ENCODE measurements at regions not wholly inside any gene's neighbourhood (a gene's known extent, or its start where the extent isn't known, plus 50 kb on each side); places are given as distances from the start of the nearest gene placed in this dataset.
"Not testable (repeated sequence)": the region's sequence is repeated elsewhere in the genome, so short reads cannot be mapped to it uniquely, and the experiment has no call there.

DNA sequence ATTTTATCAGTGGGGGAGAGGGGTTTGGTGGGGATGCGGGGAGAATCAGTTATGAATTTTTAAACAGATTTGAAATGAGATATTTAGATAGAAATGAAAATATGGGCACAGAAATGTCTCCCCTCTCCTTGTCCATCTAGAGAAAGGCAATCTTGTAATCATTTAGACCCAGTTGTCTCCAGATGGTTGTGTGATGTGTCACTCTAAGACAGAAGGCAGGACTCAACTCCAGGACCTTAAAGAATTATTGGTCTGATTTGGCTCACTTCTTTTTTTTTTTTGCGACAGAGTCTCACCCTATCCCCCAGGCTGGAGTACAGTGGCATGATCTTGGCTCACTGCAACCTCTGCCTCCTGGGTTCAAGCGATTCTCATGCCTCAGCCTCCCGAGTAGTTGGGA lies 77.2 kb downstream of the EOMES start:
- no peak for DNase-seq (ENCODE audit: low read depth, low spot score)
- H3K4me3 ChIP-seq (ENCODE audit: low read length) = no peak overlapping the region
- H3K4me1 ChIP-seq (ENCODE audit: control insufficient read depth, insufficient read depth, low read length) = no peaks in the 10 kb centered on the region
- 100% methylated on average over 1 of the region's 4 CpGs for WGBS (ENCODE audit: insufficient coverage, insufficient read length)
- H3K36me3 ChIP-seq (ENCODE audit: control insufficient read depth, insufficient read depth, low read length) = no peaks in the 10 kb centered on the region
- no peaks in the 10 kb centered on the region for H3K9me3 ChIP-seq (ENCODE audit: control insufficient read depth, insufficient read depth, low read length)
- H3K27ac ChIP-seq (ENCODE audit: low read length) = no peak overlapping the region
- no peaks in the 10 kb centered on the region for H3K27me3 ChIP-seq (ENCODE audit: control insufficient read depth, insufficient read depth, low read length)

DNA sequence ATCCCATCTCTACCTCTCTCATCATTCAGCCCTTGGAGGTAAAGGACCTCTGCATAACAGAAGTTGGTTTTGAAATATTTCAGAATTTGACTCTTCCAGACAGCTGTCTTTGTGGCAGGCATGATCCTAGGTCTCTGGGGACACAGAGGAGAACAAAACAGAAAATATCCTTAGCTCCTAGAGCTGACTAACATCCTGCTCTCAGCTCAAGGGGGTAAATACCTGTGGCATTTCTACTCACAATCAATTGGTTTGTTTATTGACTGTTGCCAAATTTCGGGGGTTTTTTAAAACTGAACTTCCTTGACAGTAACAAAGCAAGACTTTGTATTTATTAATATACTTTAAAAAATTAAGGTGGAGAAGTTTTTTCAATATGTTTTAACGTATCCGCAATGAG lies 78.8 kb downstream of the EOMES start:
- Histone ChIP-seq H3K27me3 (ENCODE audit: control insufficient read depth, insufficient read depth, low read length) (no peaks in the 10 kb centered on the region), H3K9me3 (ENCODE audit: control insufficient read depth, insufficient read depth, low read length) (no peaks in the 10 kb centered on the region), H3K36me3 (ENCODE audit: control insufficient read depth, insufficient read depth, low read length) (no peaks in the 10 kb centered on the region), H3K27ac (ENCODE audit: low read length) (no peak overlapping the region), H3K4me1 (ENCODE audit: control insufficient read depth, insufficient read depth, low read length) (no peaks in the 10 kb centered on the region), H3K4me3 (ENCODE audit: low read length) (no peak overlapping the region)
- no CpG with 5 or more reads among the region's 3 CpGs for WGBS (ENCODE audit: insufficient coverage, insufficient read length)
- DNase-seq (ENCODE audit: low read depth, low spot score) = no peak

DNA sequence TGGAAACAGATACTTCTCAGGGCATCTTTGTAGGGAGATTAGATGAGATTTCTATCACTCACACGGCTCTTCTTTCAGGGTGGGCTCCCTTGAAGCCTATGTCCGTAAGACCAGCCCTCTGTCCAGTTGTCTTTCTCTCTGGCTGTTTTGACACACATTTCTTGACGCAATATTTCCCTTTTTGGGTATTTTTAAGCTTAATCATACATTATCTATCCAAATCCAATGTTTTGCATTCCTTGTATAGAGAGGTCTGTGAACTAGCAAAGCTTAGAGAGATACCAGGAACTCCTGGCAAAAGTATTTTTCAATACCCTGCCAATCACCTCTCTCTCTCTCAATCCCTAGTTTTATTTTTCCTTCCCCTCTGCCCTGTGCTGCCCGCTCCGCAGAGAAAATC lies 79.3 kb downstream of the EOMES start:
- WGBS (ENCODE audit: insufficient coverage, insufficient read length) = no CpG with 5 or more reads among the region's 5 CpGs
- H3K4me3 ChIP-seq (ENCODE audit: low read length) = no peak overlapping the region
- no peak for DNase-seq (ENCODE audit: low read depth, low spot score)
- no peaks in the 10 kb centered on the region for H3K9me3 ChIP-seq (ENCODE audit: control insufficient read depth, insufficient read depth, low read length)
- no peaks in the 10 kb centered on the region for H3K27me3 ChIP-seq (ENCODE audit: control insufficient read depth, insufficient read depth, low read length)
- H3K36me3 ChIP-seq (ENCODE audit: control insufficient read depth, insufficient read depth, low read length) = no peaks in the 10 kb centered on the region
- H3K27ac ChIP-seq (ENCODE audit: low read length) = no peak overlapping the region
- H3K4me1 ChIP-seq (ENCODE audit: control insufficient read depth, insufficient read depth, low read length) = no peaks in the 10 kb centered on the region

DNA sequence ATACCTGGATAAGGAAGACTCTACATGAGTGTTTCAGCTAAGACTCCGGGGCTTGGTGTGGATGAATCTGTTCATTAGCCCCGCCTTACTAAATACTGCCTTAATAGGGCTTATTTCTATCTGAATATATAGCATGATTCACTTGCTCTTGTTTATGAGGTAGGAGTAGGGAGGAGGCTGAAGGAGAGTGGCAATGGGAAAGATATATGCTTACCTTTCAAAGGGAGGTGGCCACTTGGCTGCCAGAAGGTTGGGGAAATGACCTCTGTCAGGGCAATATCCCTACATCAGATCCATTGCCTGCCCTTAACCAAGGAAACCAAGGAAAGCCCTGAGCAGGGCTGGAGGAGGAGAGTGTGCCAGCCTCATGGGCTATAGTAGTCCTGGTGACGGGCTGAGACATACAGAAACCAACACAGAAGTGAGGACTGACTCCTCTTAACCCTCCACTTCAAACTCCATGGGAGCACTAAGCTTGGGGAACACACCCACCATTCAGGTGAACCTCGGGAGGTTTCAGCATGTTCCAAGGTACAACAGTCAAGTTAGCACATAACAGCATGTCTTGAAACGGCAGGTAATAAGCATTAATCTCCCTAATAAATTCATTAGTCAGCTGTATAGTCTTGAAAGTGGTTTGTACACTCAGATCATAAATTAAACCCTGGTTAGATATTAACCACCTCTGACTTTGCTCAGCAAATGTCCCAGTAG lies 80.1 kb downstream of the EOMES start:
- no CpG with 5 or more reads among the region's 5 CpGs for WGBS (ENCODE audit: insufficient coverage, insufficient read length)
- no peak for DNase-seq (ENCODE audit: low read depth, low spot score)
- Histone ChIP-seq H3K36me3 (ENCODE audit: control insufficient read depth, insufficient read depth, low read length) (no peaks in the 10 kb centered on the region), H3K9me3 (ENCODE audit: control insufficient read depth, insufficient read depth, low read length) (no peaks in the 10 kb centered on the region), H3K27me3 (ENCODE audit: control insufficient read depth, insufficient read depth, low read length) (no peaks in the 10 kb centered on the region), H3K27ac (ENCODE audit: low read length) (no peak overlapping the region), H3K4me1 (ENCODE audit: control insufficient read depth, insufficient read depth, low read length) (no peaks in the 10 kb centered on the region), H3K4me3 (ENCODE audit: low read length) (no peak overlapping the region)

GRCh38 chr3:27641271-27641800 lies 80.8 kb downstream of the EOMES start:
- no peak for DNase-seq (ENCODE audit: low read depth, low spot score)
- H3K4me1 ChIP-seq (ENCODE audit: control insufficient read depth, insufficient read depth, low read length) = no peaks in the 10 kb centered on the region
- H3K27ac ChIP-seq (ENCODE audit: low read length) = no peak overlapping the region
- H3K36me3 ChIP-seq (ENCODE audit: control insufficient read depth, insufficient read depth, low read length) = no peaks in the 10 kb centered on the region
- no peak overlapping the region for H3K4me3 ChIP-seq (ENCODE audit: low read length)
- no CpG with 5 or more reads among the region's 1 CpG for WGBS (ENCODE audit: insufficient coverage, insufficient read length)
- H3K27me3 ChIP-seq (ENCODE audit: control insufficient read depth, insufficient read depth, low read length) = no peaks in the 10 kb centered on the region
- no peaks in the 10 kb centered on the region for H3K9me3 ChIP-seq (ENCODE audit: control insufficient read depth, insufficient read depth, low read length)

- H3K9me3 ChIP-seq (ENCODE audit: control insufficient read depth, insufficient read depth, low read length) = no peaks in the 10 kb centered on the region
- no CpG with 5 or more reads among the region's 2 CpGs for WGBS (ENCODE audit: insufficient coverage, insufficient read length)
- H3K36me3 ChIP-seq (ENCODE audit: control insufficient read depth, insufficient read depth, low read length) = no peaks in the 10 kb centered on the region
- H3K27ac ChIP-seq (ENCODE audit: low read length) = no peak overlapping the region
- no peaks in the 10 kb centered on the region for H3K27me3 ChIP-seq (ENCODE audit: control insufficient read depth, insufficient read depth, low read length)
- H3K4me1 ChIP-seq (ENCODE audit: control insufficient read depth, insufficient read depth, low read length) = no peaks in the 10 kb centered on the region
- H3K4me3 ChIP-seq (ENCODE audit: low read length) = no peak overlapping the region
- DNase-seq (ENCODE audit: low read depth, low spot score) = no peak
These were observed 82.9 kb downstream of the EOMES start for GRCh38 chr3:27639271-27639670.

DNA sequence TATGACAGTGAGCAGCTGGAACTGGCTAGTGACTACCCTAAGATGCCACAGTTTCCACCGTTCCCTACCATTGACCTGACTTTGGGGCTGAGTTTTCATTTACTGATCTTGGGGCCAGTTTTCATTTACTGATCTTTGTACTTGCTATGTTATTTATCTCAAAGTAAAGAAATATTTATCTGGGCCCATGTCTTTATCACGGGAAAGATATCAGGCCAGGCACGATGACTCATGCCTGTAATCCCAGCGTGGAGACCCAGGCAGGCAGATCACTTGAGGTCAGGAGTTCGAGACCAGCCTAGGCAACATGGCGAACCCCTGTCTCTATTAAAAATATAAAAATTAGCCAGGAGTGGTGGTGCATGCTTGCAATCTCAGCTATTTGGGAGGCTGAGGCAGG lies 83.5 kb downstream of the EOMES start:
- no peaks in the 10 kb centered on the region for H3K27me3 ChIP-seq (ENCODE audit: control insufficient read depth, insufficient read depth, low read length)
- WGBS (ENCODE audit: insufficient coverage, insufficient read length) = no CpG with 5 or more reads among the region's 6 CpGs
- H3K36me3 ChIP-seq (ENCODE audit: control insufficient read depth, insufficient read depth, low read length) = no peaks in the 10 kb centered on the region
- no peak for DNase-seq (ENCODE audit: low read depth, low spot score)
- no peak overlapping the region for H3K27ac ChIP-seq (ENCODE audit: low read length)
- H3K4me3 ChIP-seq (ENCODE audit: low read length) = no peak overlapping the region
- no peaks in the 10 kb centered on the region for H3K9me3 ChIP-seq (ENCODE audit: control insufficient read depth, insufficient read depth, low read length)
- H3K4me1 ChIP-seq (ENCODE audit: control insufficient read depth, insufficient read depth, low read length) = no peaks in the 10 kb centered on the region

- H3K27ac ChIP-seq (ENCODE audit: low read length) = no peak overlapping the region
- DNase-seq (ENCODE audit: low read depth, low spot score) = no peak
- no peaks in the 10 kb centered on the region for H3K4me1 ChIP-seq (ENCODE audit: control insufficient read depth, insufficient read depth, low read length)
- no peaks in the 10 kb centered on the region for H3K36me3 ChIP-seq (ENCODE audit: control insufficient read depth, insufficient read depth, low read length)
- no CpG with 5 or more reads among the region's 9 CpGs for WGBS (ENCODE audit: insufficient coverage, insufficient read length)
- no peak overlapping the region for H3K4me3 ChIP-seq (ENCODE audit: low read length)
- no peaks in the 10 kb centered on the region for H3K27me3 ChIP-seq (ENCODE audit: control insufficient read depth, insufficient read depth, low read length)
- H3K9me3 ChIP-seq (ENCODE audit: control insufficient read depth, insufficient read depth, low read length) = no peaks in the 10 kb centered on the region
These were observed 84.7 kb downstream of the EOMES start for GRCh38 chr3:27637346-27637995.

GRCh38 chr3:27635006-27635405 lies 87.1 kb downstream of the EOMES start:
- not testable (repeated sequence) for H3K4me1 ChIP-seq (ENCODE audit: control insufficient read depth, insufficient read depth, low read length); H3K27ac ChIP-seq (ENCODE audit: low read length); H3K36me3 ChIP-seq (ENCODE audit: control insufficient read depth, insufficient read depth, low read length); H3K27me3 ChIP-seq (ENCODE audit: control insufficient read depth, insufficient read depth, low read length); H3K4me3 ChIP-seq (ENCODE audit: low read length); DNase-seq (ENCODE audit: low read depth, low spot score); H3K9me3 ChIP-seq (ENCODE audit: control insufficient read depth, insufficient read depth, low read length)
- WGBS (ENCODE audit: insufficient coverage, insufficient read length) = no CpG with 5 or more reads among the region's 5 CpGs

- Histone ChIP-seq H3K27me3 (ENCODE audit: control insufficient read depth, insufficient read depth, low read length) (no peaks in the 10 kb centered on the region), H3K27ac (ENCODE audit: low read length) (no peak overlapping the region)
These were observed 88.9 kb downstream of the EOMES start for GRCh38 chr3:27633224-27633545.

More at GRCh38 chr3:27633224-27633545, 88.9 kb downstream of the EOMES start:
- no peak for DNase-seq (ENCODE audit: low read depth, low spot score)
- H3K36me3 ChIP-seq (ENCODE audit: control insufficient read depth, insufficient read depth, low read length) = no peaks in the 10 kb centered on the region
- WGBS (ENCODE audit: insufficient coverage, insufficient read length) = no CpG with 5 or more reads among the region's 6 CpGs
- H3K9me3 ChIP-seq (ENCODE audit: control insufficient read depth, insufficient read depth, low read length) = no peaks in the 10 kb centered on the region
- H3K4me1 ChIP-seq (ENCODE audit: control insufficient read depth, insufficient read depth, low read length) = no peaks in the 10 kb centered on the region
- H3K4me3 ChIP-seq (ENCODE audit: low read length) = peak overlapping the region; percentile 34; the same call in 1 of the 2 replicates
